Kidney capillary endothelial cell (primary cell): ENCODE measurements at regions not wholly inside any gene's neighbourhood (a gene's known extent, or its start where the extent isn't known, plus 50 kb on each side); places are given as distances from the start of the nearest gene placed in this dataset.

ENCODE experiments used
- DNase-seq: peaks from one replicate; pipeline ENCODE4 v3.0.0-alpha.2; 2018; ENCODE audit warnings: low spot score

GRCh38 chr7:41832941-41833340, 130.1 kb upstream of the INHBA start:
- DNase-seq = peak; percentile 14

DNA sequence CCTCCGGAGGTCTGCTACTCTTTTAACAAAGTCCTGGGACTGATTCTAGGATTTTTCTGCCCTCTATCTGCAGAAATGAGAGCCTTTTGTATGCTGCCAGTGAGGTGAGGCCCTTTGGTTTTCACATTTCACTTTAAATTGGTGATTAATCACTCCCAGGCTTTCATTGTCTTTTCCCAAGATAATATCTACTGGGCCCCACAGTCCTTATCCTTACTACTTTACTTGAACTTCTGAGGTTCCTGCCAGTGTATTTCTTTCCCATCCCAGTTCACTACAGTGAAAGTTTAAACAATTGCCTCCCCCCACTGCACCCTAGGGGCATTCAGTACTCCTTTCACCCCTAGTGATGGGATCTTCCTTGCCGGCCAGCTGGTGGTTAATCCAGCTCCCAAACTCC, 127.4 kb upstream of the INHBA start:
- DNase-seq = no peak

- DNase-seq = no peak
Observed at GRCh38 chr7:41828911-41829310, 126.0 kb upstream of the INHBA start.

- no peak for DNase-seq
Observed at GRCh38 chr7:41826641-41827040, 123.8 kb upstream of the INHBA start.

DNA sequence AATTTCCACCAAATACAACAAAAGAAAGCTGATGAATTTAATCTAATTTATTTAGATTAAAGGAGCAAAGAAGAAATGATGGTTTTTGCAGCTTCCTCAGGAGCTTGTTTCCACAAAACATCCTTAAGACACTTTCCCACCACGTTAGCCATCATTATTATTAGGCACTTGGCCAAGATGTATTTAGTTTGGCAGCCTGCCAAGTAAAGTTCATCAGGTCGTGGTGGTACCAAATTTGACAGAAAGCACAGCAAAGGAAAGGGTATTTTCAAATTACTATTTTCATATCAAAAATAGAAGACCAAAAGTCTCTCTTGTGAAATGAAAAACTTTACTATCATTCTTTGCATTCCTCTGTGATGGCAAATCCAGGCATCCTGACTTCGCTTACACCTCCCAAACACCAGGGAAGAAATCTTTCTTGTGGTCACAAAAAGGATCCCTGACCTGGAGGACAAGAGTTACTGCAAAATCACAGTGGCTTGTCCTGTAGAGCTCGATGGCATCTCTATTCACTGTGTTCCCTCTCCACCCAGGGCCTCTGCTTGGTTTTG, 123.1 kb upstream of the INHBA start:
- DNase-seq = no peak

- peak; percentile 51 for DNase-seq
Observed at GRCh38 chr7:41824284-41824683, 121.4 kb upstream of the INHBA start.

DNA sequence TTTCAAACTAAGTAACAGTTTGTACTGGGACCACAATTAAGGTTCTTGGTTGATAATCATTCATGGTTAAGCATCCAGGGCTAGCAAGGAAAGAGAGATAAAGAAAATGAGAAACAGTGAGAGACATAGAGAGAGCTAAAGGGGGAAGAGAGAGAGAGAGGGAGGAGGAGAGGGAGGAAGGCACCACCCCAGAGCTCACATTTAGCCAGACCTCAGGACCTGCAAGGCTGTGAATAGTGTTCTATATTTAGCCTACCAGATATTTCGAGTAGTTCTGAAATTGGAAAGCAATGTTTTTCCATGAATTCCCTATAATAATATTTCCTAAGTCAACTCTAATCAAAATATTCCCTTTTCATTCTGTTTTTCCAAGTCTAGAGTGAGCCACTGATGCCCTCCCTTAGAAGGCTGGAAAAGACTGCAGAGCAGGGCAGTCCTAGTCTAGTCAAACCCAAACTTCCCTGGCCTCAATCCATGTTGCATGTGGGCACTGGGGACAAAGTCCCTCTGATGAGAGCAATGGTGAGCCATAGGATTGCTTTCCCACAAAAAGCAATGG, 119.4 kb upstream of the INHBA start:
- no peak for DNase-seq

GRCh38 chr7:41821521-41822213, 118.8 kb upstream of the INHBA start:
- DNase-seq = no peak

DNA sequence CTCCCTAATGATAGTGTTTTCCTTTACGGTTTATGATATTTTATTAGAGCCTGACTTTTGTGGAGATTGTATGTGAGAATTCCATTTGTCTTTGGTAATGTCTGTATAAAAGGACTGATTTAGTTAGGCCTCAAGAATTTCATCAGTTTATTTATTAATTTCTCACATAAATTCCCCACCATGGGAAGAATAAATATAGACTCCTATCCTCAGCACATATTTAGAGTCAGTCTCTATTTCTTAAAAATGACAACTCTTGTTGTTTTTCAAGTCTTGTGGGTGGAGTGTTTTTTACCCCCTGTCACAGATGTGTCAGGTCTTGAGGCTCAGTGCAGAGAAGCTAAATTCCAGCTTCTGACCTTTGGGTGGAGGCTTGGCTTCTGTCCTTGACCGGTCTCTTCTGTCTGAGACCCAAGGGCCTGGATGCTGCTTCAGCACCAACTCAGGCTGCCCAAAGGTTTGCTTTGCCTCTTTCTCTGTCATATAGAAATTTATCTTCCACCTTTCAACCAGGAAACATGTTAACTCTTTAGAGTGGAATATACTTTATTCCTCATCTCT, 117.3 kb upstream of the INHBA start:
- DNase-seq = no peak

DNA sequence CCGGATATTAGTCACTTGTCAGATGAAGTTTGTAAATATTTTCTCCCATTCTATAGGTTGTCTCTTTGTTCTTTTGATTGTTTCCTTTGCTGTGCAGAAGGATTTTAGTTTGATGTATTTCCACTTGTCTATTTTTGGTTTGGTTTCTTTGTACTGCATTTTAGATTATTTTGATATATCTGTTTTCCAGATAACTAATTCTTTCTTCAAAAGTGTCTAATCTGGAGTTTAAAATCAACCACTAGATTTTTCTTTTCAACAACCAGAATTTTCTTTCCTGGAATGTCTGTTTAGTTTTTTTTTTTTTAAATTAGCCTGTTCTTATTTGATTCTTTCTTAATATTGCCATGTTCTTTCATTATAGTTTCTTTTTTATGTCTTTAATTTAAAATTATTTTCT, 116.8 kb upstream of the INHBA start:
- no peak for DNase-seq

GRCh38 chr7:41818765-41819398, 116.0 kb upstream of the INHBA start:
- no peak for DNase-seq

DNA sequence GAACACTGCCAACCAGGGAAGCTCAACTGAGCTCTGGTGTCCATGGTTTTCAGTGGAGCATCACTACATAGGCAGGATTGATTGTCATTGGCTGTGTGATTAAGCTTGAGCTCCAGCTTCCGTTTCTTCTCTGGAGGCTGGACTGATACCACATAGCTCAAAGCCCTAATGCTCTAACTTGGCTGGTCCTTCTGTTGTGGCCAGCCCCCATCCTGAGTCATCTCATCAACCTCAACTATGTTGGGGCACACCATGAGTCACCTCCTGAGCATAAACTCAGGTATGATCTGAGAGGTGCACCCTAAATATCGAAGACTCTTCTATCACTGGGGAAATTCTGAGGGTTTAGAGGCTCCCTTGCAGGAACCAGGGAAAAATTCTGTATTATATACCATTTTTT, 114.5 kb upstream of the INHBA start:
- DNase-seq = no peak

DNA sequence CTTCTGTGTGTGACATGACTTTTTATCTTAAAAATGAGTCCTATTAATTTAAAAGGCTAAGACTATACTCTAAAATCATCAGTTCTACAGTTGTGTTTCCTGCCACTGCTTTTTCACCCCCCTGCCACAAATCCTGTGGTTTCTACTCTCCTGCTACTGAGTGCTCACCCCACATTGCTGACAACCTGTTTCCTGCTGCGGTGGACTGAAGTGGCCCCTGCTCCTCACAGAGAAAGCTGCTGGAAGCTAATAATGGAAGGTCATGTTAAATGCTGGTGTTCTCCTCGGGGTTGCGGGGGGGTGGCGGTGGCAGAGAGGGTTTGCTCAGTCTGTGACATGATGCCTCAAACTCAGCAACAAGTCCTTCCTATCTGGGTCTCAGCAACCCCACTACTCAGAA, 113.2 kb upstream of the INHBA start:
- DNase-seq = no peak

- no peak for DNase-seq
Observed at GRCh38 chr7:41814888-41815287, 112.0 kb upstream of the INHBA start.

DNA sequence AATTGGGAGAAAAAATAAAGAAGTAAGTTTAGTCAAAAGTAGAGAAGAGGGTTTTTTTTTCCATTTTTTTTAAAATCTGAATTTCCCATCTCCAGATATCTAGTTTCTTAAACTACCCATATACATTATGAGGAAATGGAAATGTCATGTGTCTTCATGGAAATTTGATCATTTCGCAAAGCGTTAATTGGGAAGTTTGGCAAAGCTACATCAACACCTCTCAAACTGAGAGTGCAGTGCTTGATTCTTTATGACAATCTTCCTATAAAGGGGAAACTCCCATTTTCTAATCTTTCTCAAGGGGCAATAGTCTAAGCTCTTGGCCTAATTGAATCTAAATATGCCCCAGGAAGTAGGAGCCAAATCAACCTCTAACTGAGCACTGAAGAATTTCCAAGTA, 110.4 kb upstream of the INHBA start:
- no peak for DNase-seq

- DNase-seq = no peak
Observed at GRCh38 chr7:41811941-41812340, 109.1 kb upstream of the INHBA start.

GRCh38 chr7:41809940-41810576, 107.2 kb upstream of the INHBA start:
- DNase-seq = no peak

- DNase-seq = no peak
Observed at GRCh38 chr7:41809529-41809939, 106.6 kb upstream of the INHBA start.

- DNase-seq = no peak
Observed at GRCh38 chr7:41809116-41809515, 106.2 kb upstream of the INHBA start.

DNA sequence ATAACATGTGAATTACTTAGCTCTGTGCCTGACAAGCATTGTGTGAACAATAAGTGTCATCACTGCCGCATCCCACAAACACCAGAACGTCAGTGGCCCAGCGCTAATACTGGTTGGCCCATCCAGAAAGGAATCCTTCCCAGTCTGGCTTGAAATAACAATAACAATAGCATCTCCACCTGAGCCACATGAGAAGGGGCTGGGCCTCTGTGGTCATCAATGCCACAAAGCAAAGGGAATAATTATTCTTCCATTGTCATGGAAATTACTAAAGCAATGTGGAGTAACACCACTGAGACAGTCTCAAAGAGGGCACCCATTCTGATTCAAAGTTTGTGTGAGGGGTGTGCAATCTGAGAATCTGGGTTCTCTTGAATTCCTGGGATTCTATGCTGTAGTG, 105.7 kb upstream of the INHBA start:
- DNase-seq = no peak

GRCh38 chr7:41803569-41803968, 100.7 kb upstream of the INHBA start:
- DNase-seq = no peak

GRCh38 chr7:41796331-41796730, 93.4 kb upstream of the INHBA start:
- DNase-seq = no peak
